H9 (cell line): ENCODE measurements at regions not wholly inside any gene's neighbourhood (a gene's known extent, or its start where the extent isn't known, plus 50 kb on each side); places are given as distances from the start of the nearest gene placed in this dataset.
A peak's percentile ranks its signal among the peaks of the same experiment; 100 is the strongest.

Experiments used
- DNase-seq: peaks from one replicate; pipeline ENCODE4 v3.0.0-alpha.2; 2017
- H2AFZ ChIP-seq: one replicate; pipeline ENCODE4 v1.6.1; 2013; ENCODE audit warnings: mild to moderate bottlenecking, low read length, control low read depth, moderate library complexity
- H2AK5ac ChIP-seq: 2 replicates; pipeline ENCODE4 v1.6.1; 2013; ENCODE audit warnings: low read length, control low read depth, mixed read lengths; ENCODE audit not compliant: insufficient read length
- H2BK120ac ChIP-seq: one replicate; pipeline ENCODE4 v1.6.1; 2013; ENCODE audit warnings: low read depth, mild to moderate bottlenecking, low read length, control low read depth, inconsistent platforms; ENCODE audit not compliant: poor library complexity, severe bottlenecking
- H2BK12ac ChIP-seq: 2 replicates; pipeline ENCODE4 v1.6.1; 2013; ENCODE audit warnings: low read length, control low read depth, mixed read lengths, low read depth; ENCODE audit not compliant: insufficient read length
- H2BK15ac ChIP-seq: 2 replicates; pipeline ENCODE4 v1.6.1; 2013; ENCODE audit warnings: low read depth, low read length, control low read depth
- H2BK20ac ChIP-seq: one replicate; pipeline ENCODE4 v1.6.1; 2013; ENCODE audit warnings: low read depth, mild to moderate bottlenecking, low read length, control low read depth, inconsistent platforms; ENCODE audit not compliant: poor library complexity, severe bottlenecking
- H2BK5ac ChIP-seq: 2 replicates; pipeline ENCODE4 v1.6.1; 2013; ENCODE audit warnings: low read length, control low read depth, mixed read lengths; ENCODE audit not compliant: insufficient read length
- H3K14ac ChIP-seq: 2 replicates; pipeline ENCODE4 v1.6.1; 2013; ENCODE audit warnings: low read length, control low read depth; ENCODE audit not compliant: insufficient read depth
- H3K18ac ChIP-seq: 2 replicates; pipeline ENCODE4 v1.6.1; 2013; ENCODE audit warnings: low read depth, mild to moderate bottlenecking, mixed read lengths, low read length, control low read depth; ENCODE audit not compliant: insufficient read length
- H3K23ac ChIP-seq: 2 replicates; pipeline ENCODE4 v1.6.1; 2013; ENCODE audit warnings: low read length, control low read depth, mixed read lengths, low read depth; ENCODE audit not compliant: insufficient read length
- H3K23me2 ChIP-seq: 2 replicates; pipeline ENCODE4 v1.6.1; 2013; ENCODE audit warnings: low read depth, mild to moderate bottlenecking, mixed read lengths, low read length, control low read depth; ENCODE audit not compliant: insufficient read length, poor library complexity, severe bottlenecking
- H3K27ac ChIP-seq: 2 replicates; pipeline ENCODE4 v1.5.1; 2013; ENCODE audit warnings: low read length, control low read depth, mixed read lengths, low read depth; ENCODE audit not compliant: insufficient read length
- H3K27me3 ChIP-seq: 2 replicates; pipeline ENCODE4 v1.6.1; 2013; ENCODE audit warnings: low read length, control low read depth, inconsistent platforms; ENCODE audit not compliant: insufficient read depth
- H3K4ac ChIP-seq: 2 replicates; pipeline ENCODE4 v1.6.1; 2013; ENCODE audit warnings: low read depth, mild to moderate bottlenecking, control low read depth, inconsistent platforms, low read length, moderate library complexity
- H3K4me1 ChIP-seq: 2 replicates; pipeline ENCODE4 v1.6.1; 2013; ENCODE audit warnings: low read length, control low read depth, inconsistent platforms; ENCODE audit not compliant: insufficient read depth
- H3K4me2 ChIP-seq: 2 replicates; pipeline ENCODE4 v1.6.1; 2013; ENCODE audit warnings: low read length, control low read depth, mixed read lengths; ENCODE audit not compliant: insufficient read length, insufficient read depth
- H3K56ac ChIP-seq: 2 replicates; pipeline ENCODE4 v1.6.1; 2013; ENCODE audit warnings: low read depth, mild to moderate bottlenecking, mixed read lengths, low read length, control low read depth; ENCODE audit not compliant: insufficient read length
- H3K79me1 ChIP-seq: 2 replicates; pipeline ENCODE4 v1.6.1; 2013; ENCODE audit warnings: low read depth, mild to moderate bottlenecking, moderate library complexity, low read length, control low read depth, inconsistent platforms; ENCODE audit not compliant: insufficient read depth, poor library complexity, severe bottlenecking
- H3K79me2 ChIP-seq: 2 replicates; pipeline ENCODE4 v1.6.1; 2013; ENCODE audit warnings: low read length, control low read depth, inconsistent platforms; ENCODE audit not compliant: insufficient read depth
- H3K9ac ChIP-seq: 2 replicates; pipeline ENCODE4 v1.6.1; 2013; ENCODE audit warnings: low read length, control low read depth, mixed read lengths; ENCODE audit not compliant: insufficient read length; ENCODE audit errors: extremely low read depth
- H3K9me3 ChIP-seq: one replicate; pipeline ENCODE4 v1.6.1; 2013; ENCODE audit warnings: low read depth, low read length, inconsistent platforms; ENCODE audit not compliant: control insufficient read depth
- H3T11ph ChIP-seq: one replicate; pipeline ENCODE4 v1.6.1; 2013; ENCODE audit warnings: mild to moderate bottlenecking, low read length, control low read depth, inconsistent platforms
- H4K20me1 ChIP-seq: one replicate; pipeline ENCODE4 v1.6.1; 2013; ENCODE audit not compliant: control insufficient read depth, insufficient read length, insufficient read depth
- H4K5ac ChIP-seq: 2 replicates; pipeline ENCODE4 v1.6.1; 2013; ENCODE audit warnings: low read depth, mild to moderate bottlenecking, mixed read lengths, low read length, control low read depth; ENCODE audit not compliant: insufficient read length
- H4K8ac ChIP-seq: replicated peaks from 2 replicates; pipeline ENCODE4 v1.6.1; 2013; ENCODE audit warnings: low read length, control low read depth, mixed read lengths, low read depth; ENCODE audit not compliant: insufficient read length
- H4K91ac ChIP-seq: 2 replicates; pipeline ENCODE4 v1.6.1; 2013; ENCODE audit warnings: low read depth, mild to moderate bottlenecking, moderate library complexity, mixed read lengths, low read length, control low read depth; ENCODE audit not compliant: insufficient read length
- H3K27ac Mint-ChIP-seq, 3 experiments: 2 replicates in 2 of 3; 3 replicates in 1 of 3; pipeline ENCODE4 v1.8.0; 2020 to 2021; ENCODE audit warnings: mixed read lengths in 3 of 3, mild to moderate bottlenecking in 1 of 3, moderate library complexity in 1 of 3
- H3K27me3 Mint-ChIP-seq: 2 replicates; pipeline ENCODE4 v1.8.0; 2021; ENCODE audit warnings: low read depth, mild to moderate bottlenecking, moderate library complexity, mixed read lengths
- H3K36me3 Mint-ChIP-seq, 3 experiments: 2 replicates in 2 of 3; 3 replicates in 1 of 3; pipeline ENCODE4 v1.8.0; 2020 to 2021; ENCODE audit warnings: low read depth in 3 of 3, mixed read lengths in 3 of 3; ENCODE audit not compliant: insufficient read depth in 1 of 3
- H3K4me1 Mint-ChIP-seq, 2 experiments: 2 replicates each; pipeline ENCODE4 v1.8.0; 2020; ENCODE audit warnings: mixed read lengths in 2 of 2
- H3K4me3 Mint-ChIP-seq, 2 experiments: 2 replicates in 1 of 2; 3 replicates in 1 of 2; pipeline ENCODE4 v1.8.0; 2020 to 2021; ENCODE audit warnings: mild to moderate bottlenecking in 2 of 2, mixed read lengths in 2 of 2, moderate library complexity in 1 of 2
- H3K9me3 Mint-ChIP-seq, 2 experiments: 2 replicates in 1 of 2; 3 replicates in 1 of 2; pipeline ENCODE4 v1.8.0; 2020; ENCODE audit warnings: mild to moderate bottlenecking in 2 of 2, mixed read lengths in 2 of 2, moderate library complexity in 1 of 2
- TF ChIP-seq, protein P1 (sequence below): fragments of 200-600 bp; sonication (generic); conservative IDR thresholded peaks from 3 replicates; pipeline ENCODE4 v1.8.0; 2021; ENCODE audit warnings: antibody characterized with exemption, mild to moderate bottlenecking

DNA sequence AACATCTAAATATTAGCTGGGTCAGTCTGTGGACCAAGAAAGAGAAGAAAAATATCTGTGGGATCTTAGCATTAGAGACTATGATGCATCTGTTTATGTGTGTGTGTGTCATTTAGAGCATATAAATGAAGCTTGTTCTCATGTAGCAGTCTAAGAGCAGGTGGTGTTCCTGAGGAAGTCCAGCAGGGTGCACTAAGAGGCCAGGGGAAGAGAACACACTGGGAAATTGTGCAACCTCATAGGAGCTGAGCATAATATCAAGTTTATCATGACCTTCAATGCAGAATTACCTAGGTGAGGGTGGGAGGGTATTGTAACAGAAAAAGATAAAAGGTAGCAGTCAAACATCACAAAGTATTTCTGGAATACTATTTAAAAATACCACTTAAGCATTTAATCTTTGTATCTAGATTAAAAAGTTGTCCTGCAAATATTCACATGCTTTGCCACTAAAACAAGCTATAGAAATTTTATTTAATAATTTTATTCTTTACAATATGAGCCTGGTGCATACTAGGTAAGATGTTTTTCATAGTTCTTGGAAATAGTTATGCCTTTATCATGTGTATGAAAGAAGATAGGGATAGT is 80.5 kb downstream of the SMPDL3A start:
- H3K27ac Mint-ChIP-seq = no peak overlapping the region
- Histone ChIP-seq H3K79me2 (no peaks in the 10 kb centered on the region), H4K91ac (no peak overlapping the region), H3K23me2 (no peaks in the 10 kb centered on the region), H3T11ph (no peak overlapping the region), H3K56ac (no peak overlapping the region), H3K27me3 (no peaks in the 10 kb centered on the region), H2AFZ (no peak overlapping the region), H4K20me1 (no peaks in the 10 kb centered on the region), H3K23ac (no peak overlapping the region), H3K14ac (no peak overlapping the region), H2AK5ac (no peak overlapping the region), H3K4me2 (no peak overlapping the region), H3K4ac (no peak overlapping the region), H3K4me1 (no peaks in the 10 kb centered on the region), H4K8ac (no peak overlapping the region), H3K18ac (no peak overlapping the region), H3K9ac (no peak overlapping the region), H3K9me3 (no peaks in the 10 kb centered on the region), H2BK120ac (no peak overlapping the region), H2BK5ac (no peak overlapping the region), H2BK12ac (no peak overlapping the region), H3K27ac (no peak overlapping the region), H4K5ac (no peak overlapping the region), H2BK15ac (no peak overlapping the region), H3K79me1 (no peaks in the 10 kb centered on the region), H2BK20ac (no peak overlapping the region)
- DNase-seq = peak; percentile 50
- H3K9me3 Mint-ChIP-seq = no peaks in the 10 kb centered on the region
- no peaks in the 10 kb centered on the region for H3K27me3 Mint-ChIP-seq
- TF ChIP-seq, protein P1, sequence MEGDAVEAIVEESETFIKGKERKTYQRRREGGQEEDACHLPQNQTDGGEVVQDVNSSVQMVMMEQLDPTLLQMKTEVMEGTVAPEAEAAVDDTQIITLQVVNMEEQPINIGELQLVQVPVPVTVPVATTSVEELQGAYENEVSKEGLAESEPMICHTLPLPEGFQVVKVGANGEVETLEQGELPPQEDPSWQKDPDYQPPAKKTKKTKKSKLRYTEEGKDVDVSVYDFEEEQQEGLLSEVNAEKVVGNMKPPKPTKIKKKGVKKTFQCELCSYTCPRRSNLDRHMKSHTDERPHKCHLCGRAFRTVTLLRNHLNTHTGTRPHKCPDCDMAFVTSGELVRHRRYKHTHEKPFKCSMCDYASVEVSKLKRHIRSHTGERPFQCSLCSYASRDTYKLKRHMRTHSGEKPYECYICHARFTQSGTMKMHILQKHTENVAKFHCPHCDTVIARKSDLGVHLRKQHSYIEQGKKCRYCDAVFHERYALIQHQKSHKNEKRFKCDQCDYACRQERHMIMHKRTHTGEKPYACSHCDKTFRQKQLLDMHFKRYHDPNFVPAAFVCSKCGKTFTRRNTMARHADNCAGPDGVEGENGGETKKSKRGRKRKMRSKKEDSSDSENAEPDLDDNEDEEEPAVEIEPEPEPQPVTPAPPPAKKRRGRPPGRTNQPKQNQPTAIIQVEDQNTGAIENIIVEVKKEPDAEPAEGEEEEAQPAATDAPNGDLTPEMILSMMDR = peak; percentile 79
- H3K4me3 Mint-ChIP-seq = no peak overlapping the region
- peaks cover 3 to 4% of the 10 kb centered on the region in 2 experiments; a peak in 3 of 4 replicates for H3K4me1 Mint-ChIP-seq
- H3K36me3 Mint-ChIP-seq = no peaks in the 10 kb centered on the region
